ENCODE measurements at regions not wholly inside any gene's neighbourhood (a gene's known extent, or its start where the extent isn't known, plus 50 kb on each side); places are given as distances from the start of the nearest gene placed in this dataset.

GRCh38 chr7:31267486-31267885, 73.0 kb downstream of the NEUROD6 start:
- TF ChIP-seq CTCF (conservative IDR thresholded peaks at IDR 0.05) = no peak
- no peak for TF ChIP-seq EZH2 (IDR thresholded peaks at IDR 0.05; ENCODE audit: low read depth)
